ENCODE measurements at regions not wholly inside any gene's neighbourhood (a gene's known extent, or its start where the extent isn't known, plus 50 kb on each side); places are given as distances from the start of the nearest gene placed in this dataset.
A peak's percentile ranks its signal among the peaks of the same experiment; 100 is the strongest.
"Not testable (repeated sequence)": the region's sequence is repeated elsewhere in the genome, so short reads cannot be mapped to it uniquely, and the experiment has no call there.

DNA sequence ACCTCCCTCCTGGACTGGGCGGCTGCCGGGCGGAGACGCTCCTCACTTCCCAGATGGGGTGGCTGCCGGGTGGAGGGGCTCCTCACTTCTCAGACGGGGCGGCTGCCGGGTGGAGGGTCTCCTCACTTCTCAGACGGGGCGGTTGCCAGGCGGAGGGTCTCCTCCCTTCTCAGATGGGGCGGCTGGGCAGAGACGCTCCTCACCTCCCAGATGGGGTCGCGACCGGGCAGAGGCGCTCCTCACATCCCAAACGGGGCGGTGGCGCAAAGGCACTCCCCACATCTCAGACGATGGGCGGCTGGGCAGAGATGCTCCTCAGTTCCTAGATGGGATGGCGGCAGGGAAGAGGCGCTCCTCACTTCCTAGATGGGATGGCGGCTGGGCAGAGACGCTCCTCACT is 305.5 kb downstream of the SLITRK5 start:
- not testable (repeated sequence) for DNase-seq (ENCODE audit: low read depth in 2 of 2)

DNA sequence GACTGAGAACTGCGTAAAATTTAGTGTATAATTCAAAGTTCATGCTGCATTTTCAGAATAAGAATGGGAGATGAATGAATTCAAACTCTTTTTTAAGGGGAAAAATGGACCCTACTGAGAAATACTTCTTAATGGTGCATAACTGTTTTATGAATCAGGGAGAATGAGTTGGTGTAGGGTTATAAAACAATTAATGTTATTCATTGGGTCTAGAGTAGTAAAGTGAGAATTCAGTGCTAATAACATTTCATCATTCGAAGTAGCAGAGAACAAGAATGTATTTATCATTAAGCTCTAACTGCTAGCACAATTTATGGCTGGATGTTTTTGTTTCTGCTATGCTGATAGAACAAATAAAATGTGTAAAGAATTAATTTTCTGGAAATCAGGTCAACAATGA is 310.2 kb downstream of the SLITRK5 start:
- DNase-seq (ENCODE audit: low read depth in 2 of 2) = no peak

DNA sequence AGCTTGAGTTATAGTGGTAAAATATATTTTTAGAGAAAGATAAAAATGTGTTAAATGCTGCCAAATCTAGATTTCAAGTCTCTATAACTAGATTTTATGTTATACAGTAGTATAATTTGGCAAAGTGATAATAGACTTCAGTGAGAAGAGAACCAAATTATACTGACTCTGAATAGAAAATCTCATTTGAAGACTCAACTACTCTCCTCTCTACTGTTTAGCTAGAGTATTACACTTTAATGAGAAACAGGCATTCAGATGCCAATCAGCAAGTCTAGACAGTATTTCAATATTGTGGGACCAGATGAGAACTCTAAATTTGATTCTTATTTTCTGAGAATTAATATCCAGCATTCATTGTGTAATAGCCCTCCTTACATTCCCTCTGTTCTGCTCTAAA is 311.2 kb downstream of the SLITRK5 start:
- no peak for DNase-seq (ENCODE audit: low read depth in 2 of 2)

DNA sequence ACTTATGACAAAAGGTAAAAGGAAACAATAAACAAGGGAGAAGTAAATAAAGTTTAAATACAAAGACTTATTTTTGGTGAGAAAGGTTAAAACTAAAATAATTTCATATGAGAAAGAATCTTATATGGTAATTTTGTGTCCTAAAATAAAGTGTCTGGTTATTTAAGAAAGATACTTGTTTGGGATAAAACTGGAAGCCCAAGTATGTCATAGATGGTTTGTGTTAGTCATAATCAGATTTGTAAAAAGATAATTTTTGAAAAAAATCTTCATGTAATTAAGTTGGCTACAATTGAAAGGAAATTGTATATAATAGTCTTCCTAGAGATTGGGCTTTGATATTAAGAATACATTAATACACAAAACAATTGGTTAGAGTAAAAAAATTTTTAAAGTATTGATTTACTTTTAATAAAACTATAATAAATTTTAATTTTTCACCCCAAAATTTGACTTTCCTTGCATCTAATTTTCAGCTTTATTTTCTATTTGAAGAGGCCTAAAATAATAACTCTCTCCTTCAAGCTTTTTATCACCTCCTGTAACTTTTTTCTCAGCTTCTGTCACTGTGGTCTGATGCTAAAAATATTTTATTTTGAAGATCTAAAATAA is 315.6 kb downstream of the SLITRK5 start:
- no peak for DNase-seq (ENCODE audit: low read depth in 2 of 2)

DNA sequence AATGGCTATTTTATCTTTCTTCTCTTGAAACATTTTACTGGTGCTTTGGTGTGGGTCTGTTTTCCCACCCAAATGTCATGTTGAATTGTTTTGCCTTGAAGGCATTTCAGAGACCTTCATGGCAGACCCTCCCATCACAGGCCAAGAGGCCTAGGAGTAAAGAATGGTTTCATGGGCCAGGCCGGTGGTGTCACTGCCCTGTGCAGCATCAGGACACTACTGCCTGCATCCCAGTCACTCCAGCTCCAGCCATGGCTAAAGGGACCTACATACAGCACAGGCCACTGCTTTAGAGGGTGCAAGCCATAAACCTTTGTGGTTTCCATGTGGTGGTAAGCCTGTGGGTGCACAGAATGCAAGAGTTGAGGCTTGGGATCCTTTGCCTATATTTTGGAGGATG is 326.9 kb downstream of the SLITRK5 start:
- no peak for DNase-seq (ENCODE audit: low read depth in 2 of 2)

DNA sequence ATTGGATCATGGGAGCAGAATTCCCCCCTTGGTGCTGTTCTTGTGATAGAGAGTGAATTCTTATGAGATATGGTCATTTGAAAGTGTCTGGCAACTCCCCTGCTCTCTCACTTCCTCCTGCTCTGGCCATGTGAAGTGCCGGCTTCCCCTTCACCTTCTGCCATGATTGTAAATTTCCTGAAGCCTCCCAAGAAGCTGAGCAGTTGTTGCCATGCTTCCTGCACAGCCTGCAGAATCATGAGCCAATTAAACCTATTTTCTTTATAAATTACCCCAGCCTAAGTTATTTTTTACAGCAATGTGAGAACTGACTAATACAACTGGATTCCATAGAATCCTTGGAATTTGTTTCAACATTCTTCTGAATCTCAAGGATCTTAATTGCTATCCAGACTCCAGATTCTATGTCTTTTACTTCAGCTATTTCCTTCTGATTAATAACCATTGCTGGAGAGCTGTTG is 328.1 kb downstream of the SLITRK5 start:
- DNase-seq (ENCODE audit: low read depth in 2 of 2) = peak; percentile 57 to 60

DNA sequence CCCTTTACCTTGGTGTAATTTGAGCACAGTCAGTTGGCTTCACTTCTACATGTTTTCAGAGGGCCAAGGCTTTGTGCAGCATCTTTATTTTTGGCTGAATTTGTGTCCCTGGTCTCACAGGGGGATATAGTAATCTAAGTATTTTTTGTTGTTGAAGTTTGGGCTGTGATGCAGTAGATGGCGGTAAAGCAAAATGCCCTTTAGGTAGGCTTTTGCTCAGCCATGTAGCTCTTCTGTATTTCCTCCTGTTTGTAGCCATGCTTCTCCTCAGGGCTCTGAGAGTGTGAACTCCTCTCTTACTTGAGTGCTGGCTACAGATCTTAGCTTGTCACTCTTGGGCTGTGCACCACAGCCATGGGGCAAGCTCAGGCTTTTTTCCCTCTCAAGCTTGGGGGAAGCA is 328.6 kb downstream of the SLITRK5 start:
- DNase-seq (ENCODE audit: low read depth in 2 of 2) = no peak

DNA sequence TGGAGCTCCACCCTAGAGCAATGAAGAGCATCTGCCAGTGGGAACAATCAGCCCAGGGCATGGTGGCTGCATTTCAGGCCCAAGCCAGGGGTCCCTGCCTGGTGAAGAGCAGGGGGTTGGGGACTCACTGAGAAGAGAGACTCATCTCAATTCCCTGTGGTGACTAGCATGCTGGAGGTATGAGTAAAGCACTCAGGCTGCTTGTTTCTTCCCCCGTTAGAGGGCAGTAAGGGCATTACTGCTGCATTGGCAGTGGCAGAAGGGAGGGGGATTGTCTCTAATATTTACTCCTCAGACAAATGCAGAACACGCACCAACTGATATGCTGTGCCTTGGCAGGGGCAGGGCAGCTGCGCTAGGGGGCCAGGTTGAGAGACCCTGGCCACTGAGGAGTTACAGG is 329.1 kb downstream of the SLITRK5 start:
- no peak for DNase-seq (ENCODE audit: low read depth in 2 of 2)

DNA sequence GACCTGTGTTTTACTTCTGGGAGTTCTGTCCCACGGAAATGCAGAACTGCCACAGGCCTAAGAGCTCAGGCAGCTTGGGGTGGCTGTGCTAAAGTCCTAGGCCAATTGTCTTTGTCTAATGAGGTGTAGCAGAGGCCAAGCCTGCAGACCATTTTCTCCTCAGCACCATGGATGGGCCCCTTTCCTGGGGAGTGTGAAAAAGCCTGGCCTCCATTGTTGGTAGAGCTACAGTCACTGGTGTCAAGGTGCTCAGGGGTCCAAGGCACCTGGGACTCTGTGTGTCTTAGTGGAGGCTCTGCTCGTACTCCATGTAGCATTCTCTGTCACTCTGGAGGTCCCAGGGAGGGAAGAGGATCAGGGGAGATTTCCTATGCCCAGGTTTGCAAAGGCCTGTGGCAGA is 329.6 kb downstream of the SLITRK5 start:
- no peak for DNase-seq (ENCODE audit: low read depth in 2 of 2)

DNA sequence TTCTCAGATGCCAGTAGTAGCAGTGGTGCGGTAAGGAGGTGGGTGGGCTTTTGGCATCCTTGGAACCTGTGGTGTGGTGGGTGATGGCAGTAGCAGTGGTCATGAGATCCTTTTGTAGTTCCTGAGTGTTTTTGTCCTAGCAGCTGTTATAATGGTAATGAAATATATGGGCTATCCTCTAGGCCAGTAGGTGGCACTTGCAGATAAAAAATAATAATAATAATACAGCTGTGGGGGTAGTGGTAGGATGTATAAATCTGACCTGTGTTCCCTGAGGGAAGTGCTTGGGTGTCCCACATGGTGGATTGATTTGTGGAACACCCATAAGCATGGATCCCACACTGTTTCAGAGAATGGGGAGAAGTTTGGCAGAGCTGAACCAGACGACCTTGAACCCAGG is 334.0 kb downstream of the SLITRK5 start:
- DNase-seq (ENCODE audit: low read depth in 2 of 2) = no peak

DNA sequence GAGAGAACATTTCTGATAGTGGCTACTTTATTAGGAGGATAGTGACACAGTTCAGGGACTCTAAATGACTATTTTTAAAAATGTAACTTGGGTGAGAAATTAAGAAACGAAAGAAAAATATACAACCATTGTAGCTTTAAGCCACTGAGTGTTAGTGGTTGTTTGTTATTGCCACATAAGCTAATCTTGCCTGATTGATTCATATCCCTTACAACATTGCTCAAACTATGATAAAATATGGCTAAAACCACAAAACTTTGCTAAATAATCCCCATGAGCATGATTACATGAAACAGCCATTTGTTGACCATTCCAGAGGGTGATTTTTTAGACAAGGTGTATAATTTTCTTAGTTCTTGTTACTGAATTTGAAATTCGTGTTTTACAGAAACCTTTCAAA is 343.4 kb downstream of the SLITRK5 start:
- DNase-seq (ENCODE audit: low read depth in 2 of 2) = no peak

DNA sequence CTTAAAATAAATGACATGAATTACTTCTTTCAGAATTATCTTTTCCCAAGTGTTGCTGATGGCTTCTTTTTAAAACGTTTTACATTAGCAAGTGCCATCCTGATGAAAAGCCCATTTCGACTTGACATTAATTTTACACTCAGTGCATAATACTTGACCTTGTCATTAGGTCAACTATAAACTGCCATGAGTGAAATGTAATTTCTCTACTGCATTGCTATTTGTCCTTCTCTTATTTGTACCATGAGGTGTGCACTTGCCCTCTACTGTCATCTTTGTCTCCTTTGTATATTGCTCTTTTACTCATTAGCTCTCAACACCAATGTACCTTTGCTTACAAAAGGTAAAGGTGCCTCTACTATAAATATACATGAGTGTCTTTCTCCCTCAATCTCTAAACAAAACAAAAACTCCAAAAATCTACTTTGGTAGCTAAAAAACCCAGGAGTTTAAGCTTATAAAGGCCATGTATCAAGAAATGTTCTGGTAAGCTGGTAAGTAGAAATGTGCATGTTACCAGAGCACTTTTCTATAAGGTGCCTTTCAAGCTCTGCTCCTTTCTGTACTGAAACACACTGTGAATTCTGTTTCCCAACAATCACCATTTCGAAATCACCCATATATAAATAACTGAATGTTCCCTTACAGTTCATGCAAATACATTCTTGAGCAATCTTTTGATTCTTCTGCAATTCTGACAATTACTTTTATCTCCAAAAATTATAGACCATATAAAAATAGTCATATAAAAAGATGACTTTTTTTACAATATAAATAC is 351.4 kb downstream of the SLITRK5 start:
- DNase-seq (ENCODE audit: low read depth in 2 of 2) = no peak

DNA sequence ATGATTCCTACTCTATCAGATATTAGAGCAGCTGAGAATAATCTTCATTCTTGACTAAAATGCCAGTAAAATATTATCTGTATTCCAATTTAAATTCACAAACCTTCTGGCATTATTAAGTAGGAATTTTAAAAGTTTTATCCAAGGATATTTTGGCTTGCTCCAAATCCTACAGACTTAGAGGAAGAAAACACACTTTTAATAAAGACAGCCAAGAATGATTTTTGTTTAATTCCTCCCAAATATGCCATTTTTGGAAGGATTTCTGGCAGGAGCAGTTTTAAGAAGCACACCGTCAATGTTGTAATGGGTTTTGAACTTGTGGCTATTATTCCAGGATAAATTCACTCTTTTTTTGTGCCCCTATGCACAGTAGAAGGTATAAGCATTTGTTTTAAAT is 355.1 kb downstream of the SLITRK5 start:
- no peak for DNase-seq (ENCODE audit: low read depth in 2 of 2)

DNA sequence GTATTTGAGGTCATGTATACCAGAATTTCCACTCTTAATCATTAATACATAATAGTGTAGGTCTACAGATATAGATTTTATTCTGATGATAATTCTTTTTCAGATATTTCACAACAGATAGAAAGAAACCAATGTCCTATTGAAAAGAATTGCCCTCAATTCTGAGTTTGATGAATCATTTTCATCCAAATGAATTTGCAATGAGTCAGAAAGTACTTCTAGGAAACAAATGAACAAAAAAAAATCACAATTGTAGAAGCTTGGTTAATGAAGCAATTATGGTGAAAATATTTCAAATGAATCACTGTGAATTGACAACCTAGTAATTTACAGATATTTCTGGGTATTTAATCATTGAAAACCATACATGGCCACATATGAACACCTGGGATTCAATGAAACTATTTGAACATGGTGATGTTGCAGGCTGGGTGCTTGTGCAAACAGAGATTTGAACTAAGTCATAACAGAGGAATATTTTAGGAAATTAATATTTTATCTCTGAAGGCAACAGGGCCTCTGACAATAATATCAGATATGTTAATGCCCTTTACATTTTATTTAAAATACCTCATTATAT is 360.9 kb downstream of the SLITRK5 start:
- DNase-seq (ENCODE audit: low read depth in 2 of 2) = peak in 1 of 2 experiments; percentile 14

DNA sequence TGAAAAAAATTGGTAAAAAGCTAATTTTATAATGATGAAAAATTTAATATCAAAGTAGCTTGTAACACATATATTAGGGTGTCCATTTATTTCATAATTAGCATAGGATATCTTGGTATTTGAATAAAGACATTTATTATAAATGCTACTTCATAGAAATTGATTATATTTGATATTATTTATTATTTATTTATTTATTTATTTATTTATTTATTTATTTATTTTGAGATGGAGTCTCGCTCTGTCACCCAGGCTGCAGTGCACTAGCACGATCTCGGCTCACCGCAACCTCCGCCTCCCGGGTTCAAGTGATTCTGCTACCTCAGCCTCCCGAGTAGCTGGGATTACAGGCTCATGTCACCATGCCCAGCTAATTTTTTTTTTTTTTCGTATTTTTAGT is 365.0 kb downstream of the SLITRK5 start:
- DNase-seq (ENCODE audit: low read depth in 2 of 2) = not testable (repeated sequence)

DNA sequence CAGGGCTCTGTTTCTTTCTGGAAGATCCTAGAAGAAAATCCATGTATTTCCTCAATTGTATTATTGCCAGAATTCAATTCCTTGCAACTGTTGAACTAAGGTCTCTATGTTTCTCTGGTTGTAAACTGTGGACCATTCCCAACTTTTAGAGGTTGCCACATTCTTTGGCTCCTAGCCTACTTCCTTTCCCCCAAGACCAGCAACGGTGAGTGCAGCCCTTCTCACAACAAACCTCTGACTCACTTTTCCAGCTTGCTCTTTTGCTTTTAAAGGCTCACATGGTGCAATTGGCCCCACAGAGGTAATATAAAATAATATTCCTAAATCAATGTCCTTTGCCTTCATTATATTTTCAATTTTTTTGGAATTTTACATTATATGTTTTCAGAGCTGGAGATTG is 371.3 kb downstream of the SLITRK5 start:
- DNase-seq (ENCODE audit: low read depth in 2 of 2) = peak; percentile 10 to 19

DNA sequence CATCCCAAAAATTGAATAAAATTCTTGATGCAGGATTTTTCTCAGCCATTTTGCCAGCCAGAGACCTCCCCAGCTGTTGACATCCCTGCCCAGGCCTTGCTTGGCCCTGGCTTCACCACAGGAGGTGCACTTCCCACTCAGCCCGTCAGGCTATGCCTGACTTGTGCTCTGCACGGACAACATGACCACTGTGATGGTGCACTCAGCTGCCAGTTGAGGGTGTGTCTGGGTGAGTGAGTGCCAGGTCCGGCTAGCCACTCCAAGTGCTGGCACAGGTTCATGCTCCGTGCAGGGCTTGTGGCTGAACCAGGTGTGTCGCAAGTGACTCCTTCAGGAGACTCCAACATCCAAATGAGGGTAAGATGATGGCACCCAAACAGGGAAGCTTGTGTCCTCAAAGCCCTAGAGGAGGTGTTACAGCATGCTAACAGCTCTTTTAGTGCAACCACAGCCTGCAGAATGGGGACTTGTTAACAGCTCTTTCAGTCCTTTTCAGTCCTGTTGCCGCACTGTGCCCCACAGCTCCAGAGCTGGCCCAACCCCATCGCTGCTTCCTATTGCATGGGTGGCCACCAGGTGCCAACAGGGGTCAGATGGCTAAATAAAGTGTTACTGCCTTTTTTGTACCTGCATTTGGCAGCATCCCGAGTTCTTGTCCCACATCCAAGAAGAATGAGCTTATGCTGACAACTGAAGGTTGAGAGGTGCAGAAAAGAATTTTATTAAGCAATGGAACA is 380.7 kb downstream of the SLITRK5 start:
- no peak for DNase-seq (ENCODE audit: low read depth in 2 of 2)

DNA sequence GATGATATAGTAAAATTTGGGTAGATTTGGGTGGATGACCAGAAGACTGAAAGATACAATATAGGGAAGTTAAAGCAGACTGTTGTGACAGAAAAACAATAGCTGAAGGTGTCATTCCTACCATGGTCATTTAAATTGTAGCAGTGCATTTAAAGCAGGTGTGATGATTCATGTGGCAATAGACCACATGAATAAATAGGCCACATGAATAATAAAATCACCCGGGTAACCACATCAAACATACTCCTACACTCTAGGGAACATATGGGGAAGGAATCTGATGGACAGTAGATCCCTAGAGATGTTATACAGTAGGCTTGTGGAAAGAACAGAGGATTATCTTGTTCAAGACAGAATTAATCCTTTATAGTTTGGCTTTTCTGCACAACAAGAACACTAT is 392.6 kb downstream of the SLITRK5 start:
- no peak for DNase-seq (ENCODE audit: low read depth in 2 of 2)

DNA sequence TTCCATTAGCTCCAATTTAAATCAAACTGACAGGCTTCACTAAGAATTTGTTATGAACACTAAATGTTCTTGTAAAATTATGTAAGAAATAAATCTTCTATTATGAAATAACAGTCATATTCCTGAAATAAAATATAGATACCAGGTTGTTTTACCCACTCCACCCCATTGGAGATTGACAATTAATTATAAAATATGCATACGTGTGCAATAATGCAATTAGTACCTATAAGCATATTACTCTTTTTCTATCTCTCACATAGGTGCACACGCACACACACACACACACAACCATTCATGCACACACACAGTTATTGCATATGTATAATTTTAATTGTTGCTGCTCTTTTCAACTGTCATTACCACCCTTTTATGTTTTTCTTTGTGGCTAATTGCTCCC is 395.7 kb downstream of the SLITRK5 start:
- no peak for DNase-seq (ENCODE audit: low read depth in 2 of 2)

DNA sequence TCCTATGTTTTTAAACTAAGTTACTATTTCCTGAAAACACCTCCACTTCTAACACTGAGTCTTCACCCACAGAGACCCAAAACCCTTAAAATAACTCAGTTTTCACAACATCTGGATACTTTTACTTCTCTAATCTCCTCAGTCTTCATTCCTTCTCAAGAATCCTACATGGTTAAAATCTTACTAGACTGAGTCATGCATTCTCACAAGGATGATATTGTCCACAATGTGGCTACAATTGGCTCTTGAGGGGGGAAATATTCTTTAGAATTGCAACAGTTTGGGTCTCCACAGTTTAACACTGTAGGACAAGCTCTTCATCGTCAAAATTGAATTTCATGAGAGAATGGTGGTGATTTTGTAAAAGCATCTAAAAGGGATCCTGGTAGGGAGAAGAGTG is 397.1 kb downstream of the SLITRK5 start:
- DNase-seq (ENCODE audit: low read depth in 2 of 2) = peak; percentile 18 to 20

DNA sequence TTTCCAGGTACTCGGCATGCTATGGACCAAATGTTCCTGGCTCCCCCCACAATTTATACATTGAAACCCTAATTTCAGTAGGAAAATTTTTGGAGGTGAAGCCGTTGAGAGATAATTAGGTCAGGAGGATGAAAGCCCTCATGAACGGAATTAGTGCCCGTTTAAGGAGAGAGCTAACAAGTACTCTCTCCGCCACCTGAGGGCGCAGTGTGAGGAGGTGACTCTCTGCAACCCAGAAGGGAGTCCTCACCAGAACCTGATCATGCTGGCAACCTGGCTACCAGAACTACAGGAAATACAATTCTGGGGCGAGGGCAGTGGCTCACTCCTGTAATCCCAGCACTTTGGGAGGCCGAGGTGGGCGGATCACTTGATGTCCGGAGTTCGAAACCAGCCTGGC is 397.8 kb downstream of the SLITRK5 start:
- DNase-seq (ENCODE audit: low read depth in 2 of 2) = no peak

DNA sequence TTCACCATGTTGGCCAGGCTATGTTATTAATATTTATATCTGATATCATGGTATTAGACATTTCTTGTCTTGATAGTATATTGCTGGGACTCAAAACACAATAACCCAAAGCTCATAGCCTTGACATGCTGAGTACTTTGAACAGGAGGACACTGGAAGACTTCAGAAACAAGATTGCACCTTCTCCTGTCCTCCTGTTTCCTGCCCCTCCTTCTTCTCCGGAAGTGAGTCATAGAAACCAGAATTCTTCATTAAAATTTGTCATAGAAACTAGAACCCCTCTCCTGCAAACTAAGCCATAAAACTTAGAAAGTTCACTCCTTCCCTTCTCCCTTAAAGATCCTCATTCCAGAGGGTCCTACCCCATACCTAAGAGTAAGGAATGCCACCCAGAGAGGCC is 400.2 kb downstream of the SLITRK5 start:
- no peak for DNase-seq (ENCODE audit: low read depth in 2 of 2)

Measured in fibroblast of skin of left quadriceps (primary cell).